G401.6 (cell line): ENCODE measurements at regions not wholly inside any gene's neighbourhood (a gene's known extent, or its start where the extent isn't known, plus 50 kb on each side); places are given as distances from the start of the nearest gene placed in this dataset.

Source experiments
- FAIRE-seq: peaks from 2 replicates; lab custom pipeline; 2012; peaks lifted over from hg19 to GRCh38; lab: Jason Lieb, UNC

DNA sequence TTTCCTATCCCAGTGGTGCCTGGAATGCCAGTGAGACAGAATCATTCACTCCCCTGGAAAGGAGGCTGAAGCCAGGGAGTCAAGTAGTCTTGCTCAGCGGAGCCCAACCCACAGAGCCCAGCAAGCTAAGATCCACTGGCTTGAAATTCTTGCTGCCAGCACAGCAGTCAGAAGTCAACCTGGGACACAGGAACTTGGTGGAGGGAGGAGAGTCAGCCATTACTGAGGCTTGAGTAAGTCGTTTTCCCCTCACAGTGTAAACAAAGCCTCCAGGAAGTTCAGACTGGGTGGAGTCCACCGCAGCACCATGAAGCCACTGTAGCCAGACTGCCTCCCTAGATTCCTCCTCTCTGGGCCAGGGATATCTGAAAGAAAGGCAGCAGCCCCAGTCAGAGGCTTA lies 283.2 kb upstream of the CPEB2 start:
- FAIRE-seq: no peak

DNA sequence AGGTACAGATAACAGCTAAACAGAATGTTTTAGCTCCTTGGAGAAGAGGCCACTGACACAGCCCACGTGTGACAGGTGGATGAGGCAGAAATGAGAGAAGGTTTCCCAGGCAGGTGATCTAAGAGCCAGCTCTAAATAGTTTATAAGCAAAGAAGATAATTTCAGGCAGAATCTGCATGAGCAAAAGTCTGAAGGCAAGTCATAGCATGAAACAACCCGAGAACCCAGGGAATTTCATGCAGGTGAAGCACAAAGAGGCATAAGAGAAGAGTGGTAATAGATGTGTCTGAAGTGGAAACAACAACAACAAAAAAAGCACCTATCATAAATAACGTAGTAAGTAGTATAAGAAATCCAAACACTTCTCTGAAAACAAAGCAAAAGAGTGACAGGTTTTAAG lies 275.8 kb upstream of the CPEB2 start:
- no peak for FAIRE-seq

DNA sequence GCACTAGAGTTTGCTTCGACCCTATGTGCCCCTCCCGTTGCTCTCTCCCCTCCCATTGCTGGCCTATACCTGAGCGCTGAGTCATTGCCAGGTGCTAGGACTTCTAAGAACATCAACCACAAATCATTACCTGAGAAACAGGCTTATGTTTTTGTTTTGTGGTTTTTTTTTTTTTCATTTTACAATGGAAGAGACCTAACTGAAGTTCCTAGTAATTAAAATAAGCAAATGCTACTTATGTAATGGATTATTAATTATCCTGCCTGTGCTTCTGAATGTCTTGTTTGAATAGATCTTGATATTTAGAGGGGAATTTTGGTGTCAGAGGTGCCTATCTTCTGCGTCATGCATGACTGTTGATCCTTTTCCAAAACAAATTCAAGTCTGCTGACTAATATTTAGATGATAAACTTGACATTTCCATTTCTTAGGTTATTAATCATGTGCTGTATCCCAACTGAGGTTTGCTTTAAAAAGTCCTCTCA lies 275.4 kb upstream of the CPEB2 start:
- no peak for FAIRE-seq

DNA sequence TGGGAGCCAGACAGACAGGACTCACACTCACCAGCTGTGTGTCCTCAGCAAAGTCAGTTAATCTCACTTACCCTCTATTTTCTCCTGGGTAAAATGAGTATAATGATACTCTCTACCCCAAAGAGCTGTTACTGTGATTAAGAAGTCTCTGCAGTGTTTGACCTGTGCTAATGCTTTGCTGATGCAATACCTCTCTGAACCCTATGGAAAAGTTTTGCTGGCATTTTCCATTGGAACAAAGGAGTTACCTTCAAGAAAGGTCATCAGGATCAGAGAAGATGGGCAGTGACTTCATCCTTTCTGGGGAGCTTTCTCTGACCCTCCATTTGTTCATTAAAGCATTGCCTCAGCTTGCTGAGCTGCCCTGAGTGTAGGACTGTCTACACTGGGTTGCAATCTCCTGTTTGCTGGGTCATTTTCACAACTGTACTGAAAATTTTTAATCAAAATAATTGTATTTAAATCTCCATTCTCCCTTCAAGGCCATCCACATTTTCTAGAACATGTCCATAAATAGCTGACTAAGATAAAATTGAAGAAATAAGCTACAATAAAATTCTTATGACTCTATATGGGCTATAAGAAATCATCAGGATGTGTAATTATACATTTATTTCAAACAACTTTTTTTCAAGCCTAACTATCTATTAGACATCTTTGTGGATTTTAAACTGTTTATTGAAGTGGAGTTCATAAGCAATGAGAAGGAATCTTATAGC lies 272.8 kb upstream of the CPEB2 start:
- no peak for FAIRE-seq

- FAIRE-seq: no peak
Measured at GRCh38 chr4:14742054-14742453, 260.2 kb upstream of the CPEB2 start.

DNA sequence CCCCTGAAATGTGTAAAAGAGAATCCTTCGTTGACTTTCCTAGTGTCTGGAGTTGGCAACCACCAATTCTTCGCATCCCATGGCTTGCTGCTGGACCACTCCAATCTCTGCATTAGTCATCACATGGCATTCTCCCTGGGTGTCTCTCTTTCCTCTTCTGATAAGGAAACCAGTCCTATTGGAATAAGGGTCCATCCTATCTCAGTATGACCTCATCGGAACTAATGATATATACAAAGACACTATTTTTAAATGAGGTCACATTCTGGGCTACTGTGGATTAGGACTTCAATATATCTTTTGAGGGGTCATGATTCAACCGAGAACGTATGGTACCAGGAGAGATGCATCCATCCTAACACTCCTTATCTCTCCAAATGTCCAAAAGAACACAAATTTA lies 259.1 kb upstream of the CPEB2 start:
- FAIRE-seq: no peak

GRCh38 chr4:14743601-14744000 lies 258.7 kb upstream of the CPEB2 start:
- no peak for FAIRE-seq

- no peak for FAIRE-seq
Measured at GRCh38 chr4:14744346-14744745, 257.9 kb upstream of the CPEB2 start.

GRCh38 chr4:14749910-14750309 lies 252.4 kb upstream of the CPEB2 start:
- no peak for FAIRE-seq

DNA sequence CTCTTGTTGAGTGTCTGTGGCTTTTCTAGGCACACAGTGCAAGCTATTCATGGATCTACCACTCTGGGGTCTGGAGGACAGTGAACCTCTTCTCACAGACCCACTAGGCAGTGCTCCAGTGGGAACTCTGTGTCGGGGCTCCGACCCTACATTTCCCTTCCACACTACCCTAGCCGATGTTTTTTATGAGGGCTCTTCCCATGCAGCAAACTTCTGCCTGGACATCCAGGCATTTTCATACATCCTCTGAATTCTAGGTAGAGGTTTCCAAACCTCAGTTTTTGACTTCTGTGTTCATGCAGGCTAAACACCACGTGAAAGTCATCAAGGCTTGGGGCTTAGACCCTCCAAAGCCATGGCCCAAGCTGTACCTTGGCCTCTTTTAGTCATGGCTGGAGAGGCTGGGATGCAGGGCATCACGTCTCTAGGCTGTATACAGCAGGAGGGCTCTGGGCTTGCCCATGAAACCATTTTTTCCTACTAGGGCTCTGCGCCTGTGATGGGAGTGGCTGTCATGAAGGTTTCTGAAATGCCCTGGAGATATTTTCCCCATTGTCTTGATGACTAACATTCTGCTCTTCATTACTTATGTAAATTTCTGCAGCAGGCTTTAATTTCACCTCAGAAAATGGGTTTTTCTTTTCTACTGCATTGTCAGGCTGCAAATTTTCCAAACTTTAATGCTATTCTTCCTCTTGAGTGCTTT lies 249.8 kb upstream of the CPEB2 start:
- no peak for FAIRE-seq

GRCh38 chr4:14767142-14767541 lies 235.1 kb upstream of the CPEB2 start:
- FAIRE-seq: no peak

GRCh38 chr4:14768449-14768848 lies 233.8 kb upstream of the CPEB2 start:
- no peak for FAIRE-seq

GRCh38 chr4:14769993-14770392 lies 232.3 kb upstream of the CPEB2 start:
- FAIRE-seq: no peak

GRCh38 chr4:14771094-14771493 lies 231.2 kb upstream of the CPEB2 start:
- no peak for FAIRE-seq

DNA sequence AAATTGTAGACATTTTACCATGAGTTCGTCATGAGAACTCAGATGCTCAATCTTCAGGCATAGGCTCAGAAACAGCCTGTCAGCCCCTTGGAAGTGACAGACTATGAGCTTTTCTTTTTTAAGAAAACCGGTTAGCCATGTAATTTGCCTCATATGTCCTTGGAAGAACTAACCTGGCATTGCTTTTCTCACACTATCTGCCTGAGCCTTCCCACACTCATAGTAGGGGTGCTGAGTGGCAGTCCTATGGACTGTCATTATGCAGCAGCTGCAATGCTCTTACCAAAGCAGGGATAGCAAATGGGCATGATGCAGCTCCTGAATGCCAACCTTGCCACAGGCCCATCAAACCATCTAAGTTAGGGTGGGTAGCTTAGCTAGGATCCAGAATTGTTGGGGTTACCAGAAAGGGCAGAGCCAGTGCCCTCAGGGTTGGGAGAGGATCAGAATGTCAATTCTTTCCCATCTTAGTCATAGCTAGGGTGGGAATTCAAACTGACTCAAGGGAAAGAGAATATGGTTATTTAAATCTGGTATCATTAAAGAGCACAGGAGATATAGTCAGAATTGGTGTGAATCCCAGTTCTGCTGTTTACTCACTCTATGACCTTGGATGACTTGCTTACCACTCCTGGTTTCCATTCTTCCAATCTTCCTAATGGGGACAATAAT lies 230.6 kb upstream of the CPEB2 start:
- FAIRE-seq: no peak

GRCh38 chr4:14772388-14772787 lies 229.9 kb upstream of the CPEB2 start:
- no peak for FAIRE-seq

DNA sequence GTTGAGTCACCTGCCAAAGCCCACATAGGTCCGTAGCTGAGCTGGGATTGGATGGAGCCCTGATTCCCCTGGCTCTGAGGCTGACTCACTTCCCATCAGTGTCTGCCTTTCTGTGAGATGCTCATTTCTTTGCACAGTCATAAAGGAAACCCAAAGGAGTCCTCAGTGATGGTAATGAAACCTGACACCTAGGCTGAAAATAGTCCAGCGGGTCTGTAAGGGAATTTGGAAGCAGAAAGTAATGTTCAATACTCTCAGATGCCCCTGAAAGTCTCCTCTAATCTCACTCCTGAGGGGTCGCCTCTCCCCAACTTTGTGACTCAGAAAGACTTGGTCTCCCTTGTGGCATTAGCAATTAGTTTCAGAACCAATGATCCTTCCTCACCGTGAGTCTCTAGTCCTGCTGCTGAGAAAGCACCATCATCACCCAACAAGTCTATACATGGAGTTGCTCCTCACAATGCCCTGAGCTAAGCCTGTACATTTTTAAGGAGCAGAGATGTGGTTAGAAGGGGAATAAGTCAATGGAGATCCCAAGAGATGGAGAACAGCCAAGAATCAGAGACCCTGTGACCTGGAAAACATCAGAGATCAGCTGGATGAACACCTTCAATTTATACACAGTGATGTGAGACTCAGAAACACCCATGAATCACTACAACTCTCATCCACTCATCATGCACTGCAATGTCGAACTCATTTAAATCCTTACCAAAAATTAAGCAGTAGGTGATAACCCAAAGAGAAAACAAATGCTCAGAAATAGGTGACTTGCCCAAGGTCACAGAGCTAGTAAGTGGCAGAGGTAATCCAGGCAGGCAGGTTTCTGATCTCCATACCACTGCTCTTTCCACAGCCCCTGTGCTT lies 219.0 kb upstream of the CPEB2 start:
- FAIRE-seq: no peak

GRCh38 chr4:14787221-14787620 lies 215.1 kb upstream of the CPEB2 start:
- FAIRE-seq: no peak

- FAIRE-seq: no peak
Measured at GRCh38 chr4:14787894-14788293, 214.4 kb upstream of the CPEB2 start.

DNA sequence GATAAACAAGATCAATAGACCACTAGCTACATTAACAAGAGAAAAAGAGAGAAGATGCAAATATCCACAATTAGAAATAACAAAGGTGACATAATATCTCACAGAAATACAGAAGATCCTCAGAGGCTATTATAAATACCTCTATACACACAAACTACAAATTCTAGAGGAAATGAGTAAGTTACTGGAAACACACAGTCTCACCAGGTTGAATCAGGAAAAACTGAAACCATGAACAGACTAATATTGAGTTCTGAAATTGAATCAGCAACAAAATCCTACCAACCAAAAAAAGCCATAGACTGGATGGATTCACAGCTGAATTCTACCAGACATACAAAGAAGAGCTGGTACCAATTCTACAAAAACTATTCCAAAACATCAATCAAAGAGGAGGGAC lies 211.8 kb upstream of the CPEB2 start:
- FAIRE-seq: no peak

DNA sequence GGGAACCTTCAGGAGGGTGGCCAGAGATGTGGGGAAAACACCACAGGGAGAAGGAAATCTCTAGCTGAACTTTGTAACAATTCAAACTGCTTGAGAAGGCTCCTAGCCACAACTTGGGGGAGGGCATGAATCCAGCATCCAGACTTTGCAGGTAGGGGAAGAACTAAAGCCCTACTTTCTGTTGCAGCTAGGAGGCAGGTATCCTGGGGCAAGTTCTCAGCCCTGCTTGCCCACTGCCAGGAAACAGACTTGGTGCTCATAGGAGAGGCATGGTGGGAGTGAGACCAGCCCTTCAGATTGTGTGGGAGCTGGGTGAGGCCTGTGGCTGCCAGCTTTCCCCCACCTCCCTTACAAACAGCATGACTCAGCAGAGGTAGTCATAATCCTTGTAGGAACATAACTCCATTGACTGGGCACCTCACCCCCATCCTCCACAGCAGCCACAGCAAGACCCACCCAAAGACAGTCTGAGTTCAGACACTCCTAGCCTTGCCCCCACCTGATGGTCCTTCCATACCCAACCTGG lies 209.5 kb upstream of the CPEB2 start:
- FAIRE-seq: no peak

DNA sequence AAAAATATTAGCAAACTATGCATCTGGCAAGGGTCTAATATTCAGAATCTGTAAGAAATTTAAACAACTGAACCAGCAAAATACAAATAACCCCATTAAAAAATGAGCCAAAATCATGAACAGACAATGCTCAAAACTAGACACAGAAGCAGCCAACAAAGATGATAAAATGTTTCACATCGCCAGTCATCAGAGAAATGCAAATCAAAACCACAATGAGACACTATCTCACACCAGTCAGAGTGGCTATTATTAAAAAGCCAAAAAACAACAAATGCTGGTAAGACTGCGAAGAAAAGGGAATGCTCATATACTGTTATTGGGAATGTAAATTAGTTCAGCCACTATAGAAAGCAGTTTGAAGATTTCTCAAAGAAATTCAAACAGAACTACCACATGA lies 201.3 kb upstream of the CPEB2 start:
- FAIRE-seq: no peak
